Heart left ventricle (tissue), 16 donors: ENCODE measurements at regions not wholly inside any gene's neighbourhood (a gene's known extent, or its start where the extent isn't known, plus 50 kb on each side); places are given as distances from the start of the nearest gene placed in this dataset.

Experiments used
- ATAC-seq, 4 donors: fragments of 200-7000 bp; cut with Tn5 transposase; one replicate each; pipeline ENCODE4 v1.9.1; 2020 to 2022; ENCODE audit warnings: moderate library complexity in 4 of 4, mild to moderate bottlenecking in 3 of 4, moderate number of reproducible peaks in 1 of 4
- DNase-seq, 5 donors: peaks; one replicate each; pipeline ENCODE4 v3.0.0-alpha.2; 2020
- H3K27ac ChIP-seq, 12 donors: fragments of 200-600 bp; sonication (generic) in 4 of 12; one replicate each; pipeline versions ENCODE4 v1.5.0 to v1.8.0; 2016 to 2022; ENCODE audit warnings: mild to moderate bottlenecking in 2 of 12
- H3K27me3 ChIP-seq, 9 donors: fragments of 200-600 bp; sonication (generic) in 2 of 9; one replicate each; pipeline versions ENCODE4 v1.5.1 to v1.8.0; 2016 to 2022; ENCODE audit warnings: mild to moderate bottlenecking in 3 of 9
- H3K36me3 ChIP-seq, 9 donors: fragments of 200-600 bp; sonication (generic) in 2 of 9; one replicate each; pipeline versions ENCODE4 v1.5.0 to v1.8.0; 2018 to 2022; ENCODE audit warnings: mild to moderate bottlenecking in 2 of 9
- H3K4me1 ChIP-seq, 12 donors: fragments of 200-600 bp; sonication (generic) in 4 of 12; one replicate each; pipeline versions ENCODE4 v1.5.0 to v1.8.0; 2016 to 2022; ENCODE audit warnings: mild to moderate bottlenecking in 3 of 12
- H3K4me3 ChIP-seq, 12 donors: fragments of 200-600 bp; sonication (generic) in 4 of 12; one replicate each; pipeline versions ENCODE4 v1.5.0 to v1.8.0; 2017 to 2022; ENCODE audit warnings: mild to moderate bottlenecking in 9 of 12, moderate library complexity in 4 of 12
- H3K9me3 ChIP-seq, 12 donors: fragments of 200-600 bp; sonication (generic) in 4 of 12; one replicate each; pipeline versions ENCODE4 v1.5.0 to v1.8.0; 2016 to 2022; ENCODE audit warnings: mild to moderate bottlenecking in 1 of 12
- CTCF ChIP-seq, 12 donors: fragments of 200-600 bp; sonication (generic) in 4 of 12; IDR thresholded peaks; one replicate each; pipeline versions ENCODE4 v1.5.0 to v1.8.0; 2018 to 2022; ENCODE audit warnings: antibody characterized with exemption in 12 of 12, mild to moderate bottlenecking in 5 of 12
- POLR2A ChIP-seq, 2 donors: fragments of 450-650 bp; IDR thresholded peaks; one replicate each; pipeline ENCODE4 v1.6.1; 2017; ENCODE audit warnings: antibody characterized with exemption in 2 of 2, mild to moderate bottlenecking in 2 of 2, moderate library complexity in 2 of 2
- WGBS, 4 donors: extraction: QIAGEN DNeasy Blood & Tissue Kit in 2 of 4; methylation state at CpG; one replicate each; pipeline versions ENCODE4 v1.1.5 to v1.1.7; 2013 to 2018; 5-methylcytosine and 5-hydroxymethylcytosine counted together
- intact Hi-C, 10 donors: fragments of 100-400 bp; cut with DNase I; formaldehyde crosslinking; loops; one replicate each; pipeline versions ENCODE4 v1.11.1 to v1.14.2; 2022
- donor health status: ischemic (EF 13 %, LVEDD 7.1; RV severe dilation, severe dysfunction).
- donor health status: healthy with polysubstance abuse.
- donor health status: DM: no; HTN: yes; CAD: no.
- donor health status: DM: no; HTN: no; CAD: no.
- donor health status: ischemic (EF 25% LVEDD 6.9; RV normal size, moderate dysfunction).
- donor health status: ischemic (EF 25% LVEDD 5.7; RV mildly dilated, moderate dysfunction).
- donor health status: healthy.
- donor health status: DM: yes; HTN: yes; CAD: no.
- donor health status: ischemic (EF 35%, LVEDD 5.7; RV mildly dilated, moderate dysfunction).
- donor health status: nonischemic (EF 11% LVEDD 7.7; RV severe dilation, severe dysfunction).
- donor health status: DM: yes; HTN: yes; CAD: no.
- donor health status: PGD.
- donor health status: ischemic (EF 29% LVEDD 5.4; RV normal size, mild dysfunction).
- donor health status: nonischemic (EF 23%, LVEDD 6.1; RV moderate dilation, normal function).

GRCh38 chr4:123555233-123555806 is 158.7 kb downstream of the SPRY1 start:
- DNase-seq (peak; percentile 74 to 89 (median 85)), ATAC-seq (peak; percentile 79 to 95 (median 92))
- H3K9me3 ChIP-seq: peaks cover 0 to 2% (median 0%) of the 10 kb centered on the region in 12 donors
- peaks cover 0 to 37% (median 17%) of the 10 kb centered on the region in 12 donors for H3K4me1 ChIP-seq
- H3K27ac ChIP-seq: peak overlapping the region; percentile 49 to 83 (median 70)
- no peaks in the 10 kb centered on the region for H3K36me3 ChIP-seq
- intact Hi-C loops: loop anchor here in 3 of 10 donors (2.0 to 10.0 kb wide), 5 partner anchors 151 to 451 kb away; partner anchors contain the start of gene SPRY1 (in 1 of the 3)
- TF ChIP-seq CTCF (IDR thresholded peaks at IDR 0.05): no peak
- no peak for TF ChIP-seq POLR2A (IDR thresholded peaks at IDR 0.05)
- H3K27me3 ChIP-seq: no peaks in the 10 kb centered on the region
- H3K4me3 ChIP-seq: peak overlapping the region in 3 of 12 donors; percentile 1 to 27 (median 5)
- 26 to 28% (median 27%) methylated on average over 9 of the region's 9 CpGs for WGBS, 4 donors

GRCh38 chr4:123555807-123556273 is 159.2 kb downstream of the SPRY1 start:
- intact Hi-C loops: loop anchor here in 3 of 10 donors (2.0 to 10.0 kb wide), 5 partner anchors 151 to 451 kb away; partner anchors contain the start of gene SPRY1 (in 1 of the 3)
- WGBS, 4 donors: 55 to 63% (median 61%) methylated on average over 6 of the region's 6 CpGs
- H3K4me3 ChIP-seq: peak overlapping the region in 2 of 12 donors; percentile 5 to 27

GRCh38 chr4:123556526-123556925 is 159.9 kb downstream of the SPRY1 start:
- Histone ChIP-seq H3K27me3 (no peaks in the 10 kb centered on the region), H3K4me3 (no peak overlapping the region), H3K9me3 (no peaks in the 10 kb centered on the region), H3K4me1 (peaks cover 0 to 37% (median 17%) of the 10 kb centered on the region in 12 donors), H3K27ac (peak overlapping the region in 9 of 12 donors; percentile 53 to 83 (median 76)), H3K36me3 (no peaks in the 10 kb centered on the region)
- intact Hi-C loops: loop anchor here in 3 of 10 donors (5.0 to 10.0 kb wide), 4 partner anchors 152 to 452 kb away; partner anchors contain the start of gene SPRY1 (in 1 of the 3)
- TF ChIP-seq POLR2A (IDR thresholded peaks at IDR 0.05) (no peak), CTCF (IDR thresholded peaks at IDR 0.05) (no peak)
- 76 to 87% (median 83%) methylated on average over 4 of the region's 4 CpGs for WGBS, 4 donors
- DNase-seq (no peak), ATAC-seq (no peak)

More at GRCh38 chr4:123555807-123556273, 159.2 kb downstream of the SPRY1 start:
- H3K27ac ChIP-seq: peak overlapping the region in 11 of 12 donors; percentile 36 to 83 (median 71)
- no peaks in the 10 kb centered on the region for H3K36me3 ChIP-seq
- H3K4me1 ChIP-seq: peaks cover 0 to 37% (median 17%) of the 10 kb centered on the region in 12 donors
- H3K27me3 ChIP-seq: no peaks in the 10 kb centered on the region
- TF ChIP-seq POLR2A (IDR thresholded peaks at IDR 0.05): no peak
- TF ChIP-seq CTCF (IDR thresholded peaks at IDR 0.05): no peak
- DNase-seq: no peak
- peak in 1 of 4 donors; percentile 8 for ATAC-seq
- no peaks in the 10 kb centered on the region for H3K9me3 ChIP-seq

- intact Hi-C loops: loop anchor here in 3 of 10 donors (5.0 to 10.0 kb wide), 4 partner anchors 153 to 453 kb away; partner anchors contain the start of gene SPRY1 (in 1 of the 3)
- Histone ChIP-seq H3K9me3 (no peaks in the 10 kb centered on the region), H3K4me1 (peaks cover 0 to 35% (median 17%) of the 10 kb centered on the region in 12 donors), H3K27ac (no peak overlapping the region), H3K4me3 (no peak overlapping the region), H3K27me3 (no peaks in the 10 kb centered on the region), H3K36me3 (no peaks in the 10 kb centered on the region)
- ATAC-seq: no peak
- WGBS, 4 donors: 73 to 96% (median 84%) methylated on average over 4 of the region's 4 CpGs
- TF ChIP-seq CTCF (IDR thresholded peaks at IDR 0.05): no peak
- TF ChIP-seq POLR2A (IDR thresholded peaks at IDR 0.05): no peak
- DNase-seq: no peak
These were observed 161.4 kb downstream of the SPRY1 start for GRCh38 chr4:123557857-123558536.
